Spleen (tissue), 7 donors: ENCODE measurements at regions not wholly inside any gene's neighbourhood (a gene's known extent, or its start where the extent isn't known, plus 50 kb on each side); places are given as distances from the start of the nearest gene placed in this dataset.

Experiments
- CTCF ChIP-seq, 11 experiments: fragments of 200-600 bp in 7 of 11; fragments of 450-650 bp in 4 of 11; sonication (generic) in 4 of 11; IDR thresholded peaks in 8 of 11; conservative IDR thresholded peaks in 3 of 11; 1 replicate in 7 of 11; 2 replicates in 4 of 11; pipeline versions ENCODE4 v1.4.0 to v1.8.0; 2016 to 2021; ENCODE audit warnings: antibody characterized with exemption in 11 of 11, inconsistent platforms in 4 of 11, mild to moderate bottlenecking in 1 of 11
- POLR2A ChIP-seq, 3 donors: fragments of 450-650 bp; IDR thresholded peaks; one replicate each; pipeline ENCODE4 v1.5.1; 2017; ENCODE audit warnings: antibody characterized with exemption in 3 of 3, mild to moderate bottlenecking in 1 of 3
- POLR2AphosphoS5 ChIP-seq, 3 donors: sonication (generic); formaldehyde crosslinking; IDR thresholded peaks; one replicate each; pipeline ENCODE4 v1.5.1; 2017; ENCODE audit warnings: antibody characterized with exemption in 3 of 3
- donor health status: DM: no; HTN: no; CAD: no; lungs with moderate emphysema.
- donor health status: DM: no; HTN: no; CAD: no.
- donor health status: DM: no; HTN: no; CAD: no.

- no peak for TF ChIP-seq CTCF (IDR thresholded peaks at IDR 0.05 in 8 of 11, conservative IDR thresholded peaks at IDR 0.05 in 3 of 11)
- TF ChIP-seq POLR2AphosphoS5 (IDR thresholded peaks at IDR 0.05), result no peak
- TF ChIP-seq POLR2A (IDR thresholded peaks at IDR 0.05), result no peak
Measured at GRCh38 chr15:85947021-85947420, 132.7 kb upstream of the AGBL1 start.
